ENCODE measurements at regions not wholly inside any gene's neighbourhood (a gene's known extent, or its start where the extent isn't known, plus 50 kb on each side); places are given as distances from the start of the nearest gene placed in this dataset.

GRCh38 chr2:105634198-105634597 lies 110.5 kb upstream of the NCK2 start:
- ATAC-seq (ENCODE audit: insufficient number of reproducible peaks, low FRiP score, low read depth) = no peak
- no peak for DNase-seq (ENCODE audit: low spot score)
- H3K4me3 ChIP-seq = no peak overlapping the region
- H3K9me3 ChIP-seq = no peaks in the 10 kb centered on the region
- H3K27me3 ChIP-seq (replicated peaks; ENCODE audit: insufficient read depth) = no peaks in the 10 kb centered on the region
- no peak for TF ChIP-seq CTCF (IDR thresholded peaks at IDR 0.05)
- no peak overlapping the region for H3K27ac ChIP-seq
- no peaks in the 10 kb centered on the region for H3K4me1 ChIP-seq (ENCODE audit: control insufficient read depth in 1 of 2, low read depth in 2 of 2)
- H3K36me3 ChIP-seq = no peaks in the 10 kb centered on the region

GRCh38 chr2:105631922-105632321 lies 112.8 kb upstream of the NCK2 start:
- DNase-seq (ENCODE audit: low spot score) (no peak), ATAC-seq (ENCODE audit: insufficient number of reproducible peaks, low FRiP score, low read depth) (no peak)
- Histone ChIP-seq H3K9me3 (no peaks in the 10 kb centered on the region), H3K27me3 (replicated peaks; ENCODE audit: insufficient read depth) (no peaks in the 10 kb centered on the region), H3K27ac (no peak overlapping the region), H3K4me1 (ENCODE audit: control insufficient read depth in 1 of 2, low read depth in 2 of 2) (no peaks in the 10 kb centered on the region), H3K36me3 (no peaks in the 10 kb centered on the region), H3K4me3 (no peak overlapping the region)
- no peak for TF ChIP-seq CTCF (IDR thresholded peaks at IDR 0.05)

- no peak for ATAC-seq (ENCODE audit: insufficient number of reproducible peaks, low FRiP score, low read depth)
- Histone ChIP-seq H3K4me3 (no peak overlapping the region), H3K4me1 (ENCODE audit: control insufficient read depth in 1 of 2, low read depth in 2 of 2) (no peaks in the 10 kb centered on the region), H3K27ac (no peak overlapping the region), H3K27me3 (replicated peaks; ENCODE audit: insufficient read depth) (no peaks in the 10 kb centered on the region), H3K9me3 (no peaks in the 10 kb centered on the region), H3K36me3 (no peaks in the 10 kb centered on the region)
- DNase-seq (ENCODE audit: low spot score) = no peak
- TF ChIP-seq CTCF (IDR thresholded peaks at IDR 0.05) = no peak
Measured at GRCh38 chr2:105631011-105631410, 113.7 kb upstream of the NCK2 start.

- Histone ChIP-seq H3K4me3 (no peak overlapping the region), H3K36me3 (no peaks in the 10 kb centered on the region)
- no peak for ATAC-seq (ENCODE audit: insufficient number of reproducible peaks, low FRiP score, low read depth)
Measured at GRCh38 chr2:105629634-105630033, 115.1 kb upstream of the NCK2 start.

GRCh38 chr2:105627534-105627933 lies 117.2 kb upstream of the NCK2 start:
- no peak overlapping the region for H3K4me3 ChIP-seq
- TF ChIP-seq CTCF (IDR thresholded peaks at IDR 0.05) = no peak
- no peak overlapping the region for H3K27ac ChIP-seq
- H3K9me3 ChIP-seq = no peaks in the 10 kb centered on the region
- DNase-seq (ENCODE audit: low spot score) (no peak), ATAC-seq (ENCODE audit: insufficient number of reproducible peaks, low FRiP score, low read depth) (no peak)
- no peaks in the 10 kb centered on the region for H3K4me1 ChIP-seq (ENCODE audit: control insufficient read depth in 1 of 2, low read depth in 2 of 2)
- no peaks in the 10 kb centered on the region for H3K27me3 ChIP-seq (replicated peaks; ENCODE audit: insufficient read depth)
- no peaks in the 10 kb centered on the region for H3K36me3 ChIP-seq

More at GRCh38 chr2:105629634-105630033, 115.1 kb upstream of the NCK2 start:
- TF ChIP-seq CTCF (IDR thresholded peaks at IDR 0.05) = no peak
- no peaks in the 10 kb centered on the region for H3K9me3 ChIP-seq
- H3K4me1 ChIP-seq (ENCODE audit: control insufficient read depth in 1 of 2, low read depth in 2 of 2) = no peaks in the 10 kb centered on the region
- H3K27me3 ChIP-seq (replicated peaks; ENCODE audit: insufficient read depth) = no peaks in the 10 kb centered on the region
- DNase-seq (ENCODE audit: low spot score) = no peak
- H3K27ac ChIP-seq = no peak overlapping the region
